IPS DF 6.9 (cell line): ENCODE measurements at regions not wholly inside any gene's neighbourhood (a gene's known extent, or its start where the extent isn't known, plus 50 kb on each side); places are given as distances from the start of the nearest gene placed in this dataset.

Source experiments
- DNase-seq: peaks from one replicate; pipeline ENCODE4 v3.0.0-alpha.2; 2013; ENCODE audit warnings: low read depth, low spot score
- H3K27ac ChIP-seq: one replicate; pipeline ENCODE4 v1.5.1; 2013; ENCODE audit warnings: low read length, control low read depth
- H3K27me3 ChIP-seq: 2 replicates; pipeline ENCODE4 v1.6.1; 2013; ENCODE audit warnings: mild to moderate bottlenecking, low read length; ENCODE audit not compliant: control insufficient read depth, insufficient read depth
- H3K36me3 ChIP-seq: 2 replicates; pipeline ENCODE4 v1.6.1; 2013; ENCODE audit warnings: low read length; ENCODE audit not compliant: control insufficient read depth, insufficient read depth
- H3K4me1 ChIP-seq: 2 replicates; pipeline ENCODE4 v1.6.1; 2013; ENCODE audit warnings: low read length; ENCODE audit not compliant: control insufficient read depth, insufficient read depth
- H3K4me3 ChIP-seq: 2 replicates; pipeline ENCODE4 v1.5.1; 2013; ENCODE audit warnings: mild to moderate bottlenecking, low read length
- H3K9me3 ChIP-seq: 2 replicates; pipeline ENCODE4 v1.6.1; 2013; ENCODE audit warnings: low read length, inconsistent platforms; ENCODE audit not compliant: control insufficient read depth, insufficient read depth
- WGBS: extraction: QIAGEN DNeasy Blood & Tissue Kit; methylation state at CpG from one replicate; pipeline ENCODE4 v1.1.7; 2013; ENCODE audit warnings: mixed read lengths, missing lambda C conversion rate; ENCODE audit not compliant: insufficient read length, insufficient coverage; 5-methylcytosine and 5-hydroxymethylcytosine counted together

DNA sequence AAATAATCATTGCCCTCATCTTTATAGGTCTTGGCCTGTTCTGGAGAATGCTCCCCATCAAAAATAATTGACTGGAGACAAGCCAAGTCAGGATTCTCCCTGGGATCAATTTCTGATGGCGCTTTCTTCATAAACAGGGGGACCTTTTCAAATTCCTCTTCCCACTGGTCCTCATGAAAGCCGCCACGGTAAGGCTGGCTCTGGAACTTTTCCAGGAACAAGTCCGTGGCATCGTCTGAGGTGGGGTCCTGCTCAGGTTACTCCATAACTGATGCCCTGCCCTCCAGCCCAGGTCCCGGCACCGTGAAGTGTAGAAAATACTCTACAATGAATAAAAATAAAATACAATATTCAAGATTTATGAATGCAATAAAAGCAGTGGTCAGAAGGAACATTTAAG is 79.4 kb upstream of the IGFBP3 start:
- H3K4me3 ChIP-seq = no peak overlapping the region
- DNase-seq = no peak
- H3K36me3 ChIP-seq = no peaks in the 10 kb centered on the region
- H3K27me3 ChIP-seq = no peaks in the 10 kb centered on the region
- no CpG with 5 or more reads among the region's 7 CpGs for WGBS
- H3K9me3 ChIP-seq = no peaks in the 10 kb centered on the region; the same call in 1 of the 2 replicates
- H3K27ac ChIP-seq = no peak overlapping the region
- no peaks in the 10 kb centered on the region for H3K4me1 ChIP-seq

DNA sequence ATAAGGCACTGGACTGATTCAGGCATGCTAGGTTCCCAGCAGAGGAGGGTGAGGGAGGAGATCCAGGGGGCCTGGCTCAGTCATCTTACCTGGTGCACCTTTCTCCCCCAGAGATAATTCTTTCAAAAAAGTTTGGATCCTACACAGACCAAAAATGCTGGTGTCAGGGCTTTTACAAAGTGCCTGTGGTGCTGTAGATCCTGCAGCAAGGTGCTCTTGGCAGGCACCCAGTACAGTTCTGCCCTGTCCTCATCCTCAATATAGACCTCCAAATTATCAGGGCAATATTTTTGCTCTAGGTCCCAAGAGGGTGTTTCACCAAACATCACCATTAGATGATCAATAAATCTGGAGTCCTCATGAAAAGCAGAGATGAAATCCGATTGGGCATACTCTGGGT is 78.5 kb upstream of the IGFBP3 start:
- no peak overlapping the region for H3K27ac ChIP-seq
- no peaks in the 10 kb centered on the region; the same call in 1 of the 2 replicates for H3K9me3 ChIP-seq
- H3K36me3 ChIP-seq = no peaks in the 10 kb centered on the region
- no peak for DNase-seq
- H3K27me3 ChIP-seq = no peaks in the 10 kb centered on the region
- WGBS = no CpG with 5 or more reads among the region's 1 CpG
- no peaks in the 10 kb centered on the region for H3K4me1 ChIP-seq
- H3K4me3 ChIP-seq = no peak overlapping the region

DNA sequence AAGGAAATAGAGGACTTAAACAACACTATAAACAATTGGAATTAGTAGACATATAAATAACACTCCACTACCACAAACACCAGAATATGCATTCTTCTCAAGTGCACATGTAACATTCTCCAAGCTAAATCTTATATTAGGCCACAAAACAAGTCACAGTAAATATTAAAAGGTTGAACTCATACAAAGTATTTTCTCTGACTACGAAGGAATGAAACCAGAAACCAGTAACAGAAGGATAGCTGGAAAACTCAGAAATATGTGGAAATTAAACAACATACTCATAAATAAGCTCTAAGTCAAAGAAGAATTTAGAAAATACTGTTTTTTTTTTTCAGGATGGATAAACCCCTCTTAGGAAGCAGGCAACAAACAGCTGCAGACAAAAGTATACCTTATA is 77.4 kb upstream of the IGFBP3 start:
- no peaks in the 10 kb centered on the region for H3K4me1 ChIP-seq
- H3K27ac ChIP-seq = no peak overlapping the region
- DNase-seq = no peak
- H3K27me3 ChIP-seq = no peaks in the 10 kb centered on the region
- no peak overlapping the region for H3K4me3 ChIP-seq
- H3K36me3 ChIP-seq = no peaks in the 10 kb centered on the region
- no CpG with 5 or more reads among the region's 1 CpG for WGBS
- H3K9me3 ChIP-seq = no peaks in the 10 kb centered on the region; the same call in 1 of the 2 replicates

DNA sequence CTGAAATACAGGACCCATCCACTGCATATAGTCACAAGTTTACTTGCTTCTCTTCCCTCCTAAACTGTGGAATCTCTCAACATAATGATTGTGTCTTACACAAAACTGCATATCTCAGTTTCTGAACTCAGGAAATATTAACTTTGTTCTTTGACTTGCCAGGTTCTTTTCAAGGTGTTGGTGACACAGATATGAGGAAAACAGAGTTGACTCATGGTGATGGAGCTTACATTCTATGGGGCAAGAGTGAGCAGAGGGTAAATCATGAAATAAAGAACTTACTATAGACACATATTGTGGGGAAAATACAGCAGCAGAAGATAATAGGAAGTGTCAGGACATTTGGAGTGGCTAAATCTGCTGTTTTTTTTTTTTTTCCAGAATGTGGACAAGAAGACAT is 72.5 kb upstream of the IGFBP3 start:
- no peaks in the 10 kb centered on the region; the same call in 1 of the 2 replicates for H3K9me3 ChIP-seq
- no peak overlapping the region for H3K27ac ChIP-seq
- no peaks in the 10 kb centered on the region for H3K36me3 ChIP-seq
- H3K4me3 ChIP-seq = no peak overlapping the region
- no peaks in the 10 kb centered on the region for H3K27me3 ChIP-seq
- DNase-seq = no peak
- no peaks in the 10 kb centered on the region for H3K4me1 ChIP-seq

DNA sequence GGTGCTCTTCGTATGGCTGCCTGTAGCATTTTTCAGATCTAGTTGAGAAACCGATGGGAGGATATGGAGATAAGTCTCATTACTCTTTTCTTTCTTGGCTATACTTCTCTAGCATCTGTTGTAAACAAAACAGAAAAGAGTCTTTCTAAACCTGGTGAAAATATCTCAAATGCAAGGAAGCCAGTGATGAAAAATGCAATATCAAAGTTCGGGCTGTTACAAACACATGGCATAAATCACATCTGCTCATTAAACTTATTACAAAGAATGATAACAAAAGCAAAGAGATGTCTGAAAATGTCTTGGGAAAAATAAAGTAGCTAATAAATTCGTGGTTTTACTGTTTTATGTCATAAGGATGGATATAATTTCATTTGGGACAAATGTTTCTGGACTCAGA is 71.8 kb upstream of the IGFBP3 start:
- Histone ChIP-seq H3K27me3 (no peaks in the 10 kb centered on the region), H3K9me3 (no peaks in the 10 kb centered on the region; the same call in 1 of the 2 replicates), H3K4me3 (no peak overlapping the region), H3K4me1 (no peaks in the 10 kb centered on the region), H3K36me3 (no peaks in the 10 kb centered on the region), H3K27ac (no peak overlapping the region)
- no CpG with 5 or more reads among the region's 4 CpGs for WGBS
- no peak for DNase-seq

DNA sequence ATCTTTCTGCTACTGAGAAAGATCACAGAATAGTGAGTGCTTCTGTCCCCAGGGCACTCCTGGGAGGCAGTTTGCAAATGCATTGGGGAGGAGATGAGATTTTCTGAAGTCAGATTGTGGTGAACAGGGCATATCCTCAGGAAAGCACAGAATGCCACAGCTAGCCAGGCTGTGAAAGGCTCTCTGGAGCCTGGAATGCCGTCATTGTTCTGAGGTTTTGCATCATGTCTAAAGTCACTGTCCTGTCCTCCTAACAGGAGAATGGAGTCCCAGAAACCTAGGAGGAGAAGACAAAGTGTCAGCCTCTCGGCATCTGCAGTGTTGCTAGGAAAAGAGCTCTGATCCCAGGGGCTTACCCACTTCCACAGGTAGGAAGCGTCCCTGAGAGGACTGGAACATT is 69.2 kb upstream of the IGFBP3 start:
- Histone ChIP-seq H3K27ac (no peak overlapping the region), H3K27me3 (no peaks in the 10 kb centered on the region), H3K4me1 (no peaks in the 10 kb centered on the region), H3K4me3 (no peak overlapping the region), H3K9me3 (no peaks in the 10 kb centered on the region; the same call in 1 of the 2 replicates), H3K36me3 (no peaks in the 10 kb centered on the region)
- no peak for DNase-seq
- no CpG with 5 or more reads among the region's 3 CpGs for WGBS

DNA sequence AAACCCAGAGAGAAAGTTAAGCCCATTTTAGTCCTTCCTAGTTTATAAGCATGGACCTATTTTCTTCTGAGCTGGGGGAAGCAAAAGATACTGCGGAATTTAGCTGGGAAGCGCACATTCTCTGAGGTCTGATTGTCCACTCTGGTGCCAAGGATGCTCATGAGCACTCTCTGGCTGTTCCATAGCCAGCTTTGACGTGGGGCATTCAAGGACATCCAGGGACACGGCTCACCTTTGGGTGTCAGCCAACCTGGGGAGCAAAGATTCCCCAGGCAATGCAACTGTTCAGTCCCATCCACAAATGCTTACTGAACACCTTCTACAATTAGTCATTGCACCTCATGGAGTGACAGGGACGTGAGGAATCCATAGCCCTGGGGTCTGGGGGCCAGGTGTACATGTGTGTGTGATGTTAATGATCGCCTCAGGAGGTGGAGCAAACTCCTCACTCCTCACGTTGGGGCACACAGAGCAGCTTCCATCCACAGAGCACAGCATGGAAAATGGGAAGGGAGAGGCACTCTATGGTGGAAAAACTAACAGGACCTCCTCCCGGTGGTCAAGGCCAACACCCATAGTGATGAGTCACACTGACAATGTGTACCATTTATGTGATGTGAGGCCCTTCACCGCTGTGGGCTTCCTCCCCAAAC is 67.5 kb upstream of the IGFBP3 start:
- Histone ChIP-seq H3K27ac (no peak overlapping the region), H3K9me3 (no peaks in the 10 kb centered on the region), H3K36me3 (no peaks in the 10 kb centered on the region), H3K27me3 (no peaks in the 10 kb centered on the region), H3K4me1 (no peaks in the 10 kb centered on the region), H3K4me3 (no peak overlapping the region)
- DNase-seq = no peak
- WGBS = no CpG with 5 or more reads among the region's 9 CpGs

DNA sequence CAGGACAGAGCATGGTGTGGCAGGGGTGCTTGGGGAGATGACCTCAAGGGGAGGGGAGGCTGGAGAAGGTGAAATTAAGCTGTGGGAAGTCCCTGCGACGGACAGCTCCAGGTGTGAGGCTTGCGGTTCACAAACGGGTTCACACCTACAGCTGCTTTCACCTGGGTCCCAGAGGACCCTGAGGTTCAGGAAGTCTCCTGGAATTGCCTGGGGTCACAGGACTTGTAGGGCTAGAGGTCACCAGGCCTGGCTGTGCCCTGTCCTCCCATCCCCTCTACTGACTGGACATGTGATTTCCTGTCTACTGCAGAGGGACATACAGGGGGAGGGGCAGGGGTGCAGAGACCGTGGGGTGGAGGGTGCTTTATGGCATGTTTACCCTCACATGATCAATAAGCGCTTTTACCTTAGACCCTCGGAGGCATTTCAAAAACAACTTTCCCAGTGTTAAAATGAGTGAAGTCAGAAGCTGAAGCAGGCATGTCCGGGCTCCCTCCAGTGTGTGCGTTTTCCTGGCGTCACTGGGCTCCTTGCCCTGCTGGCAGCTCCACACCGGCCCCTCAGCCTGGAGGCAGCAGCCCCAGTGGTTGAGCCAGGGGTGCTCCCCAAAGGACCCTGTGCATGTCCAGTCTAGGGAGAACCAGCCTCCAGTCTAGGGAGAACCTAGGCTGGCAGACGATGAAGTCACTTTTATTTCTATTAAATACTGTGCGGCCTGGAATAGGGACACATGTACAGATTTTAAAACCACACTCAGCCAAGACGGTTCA is 66.6 kb upstream of the IGFBP3 start:
- Histone ChIP-seq H3K4me1 (no peaks in the 10 kb centered on the region), H3K36me3 (no peaks in the 10 kb centered on the region), H3K27ac (no peak overlapping the region), H3K4me3 (no peak overlapping the region), H3K9me3 (no peaks in the 10 kb centered on the region), H3K27me3 (no peaks in the 10 kb centered on the region)
- DNase-seq = no peak
- no CpG with 5 or more reads among the region's 14 CpGs for WGBS

DNA sequence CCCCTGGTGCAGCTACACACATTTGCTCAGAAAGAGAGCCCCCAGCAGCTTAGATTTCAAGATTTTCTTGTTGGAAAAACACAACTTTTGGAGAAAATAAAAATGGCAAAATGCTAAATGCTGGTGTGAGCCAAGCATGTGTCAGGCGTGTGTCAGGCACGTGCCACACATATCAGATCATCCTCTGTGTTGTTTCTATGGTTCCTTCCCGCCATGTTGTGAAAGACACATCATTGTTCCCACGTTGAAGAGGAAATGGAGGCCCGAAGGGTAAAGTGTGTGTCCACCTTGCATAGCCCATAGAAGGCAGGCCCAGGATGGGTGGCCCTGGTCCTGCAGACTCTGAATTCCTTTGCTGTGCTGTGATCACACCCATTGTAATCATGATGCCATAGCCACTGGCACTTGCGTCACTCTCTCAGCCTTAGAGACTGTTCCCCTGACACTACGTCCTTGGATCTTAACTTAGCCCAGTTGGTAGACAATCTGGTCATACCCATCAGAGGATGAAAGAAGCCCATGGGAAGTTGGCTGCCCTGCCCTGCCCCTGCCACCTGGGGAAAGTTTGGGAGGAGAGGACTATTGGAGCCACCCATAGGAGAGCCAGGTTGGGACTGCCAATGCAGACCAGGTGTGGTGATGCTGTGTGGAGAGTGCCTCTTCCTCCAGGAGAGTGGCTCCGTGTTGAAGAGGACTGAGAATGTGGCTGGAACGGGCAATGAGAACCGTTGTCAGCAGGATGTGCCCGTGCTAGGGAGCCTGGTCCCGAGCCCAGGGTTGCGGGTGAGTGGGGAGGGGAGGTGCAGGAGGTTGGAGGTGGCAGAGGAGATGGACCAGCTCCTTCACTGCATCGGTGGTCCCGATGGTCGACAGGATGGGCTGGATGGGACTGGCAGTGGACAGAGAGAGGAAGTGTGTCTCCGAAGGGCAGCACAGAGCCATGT is 65.6 kb upstream of the IGFBP3 start:
- no peaks in the 10 kb centered on the region for H3K4me1 ChIP-seq
- H3K9me3 ChIP-seq = no peaks in the 10 kb centered on the region
- WGBS = no CpG with 5 or more reads among the region's 17 CpGs
- no peak for DNase-seq
- H3K27me3 ChIP-seq = no peaks in the 10 kb centered on the region
- no peak overlapping the region for H3K27ac ChIP-seq
- H3K36me3 ChIP-seq = no peaks in the 10 kb centered on the region
- no peak overlapping the region for H3K4me3 ChIP-seq

DNA sequence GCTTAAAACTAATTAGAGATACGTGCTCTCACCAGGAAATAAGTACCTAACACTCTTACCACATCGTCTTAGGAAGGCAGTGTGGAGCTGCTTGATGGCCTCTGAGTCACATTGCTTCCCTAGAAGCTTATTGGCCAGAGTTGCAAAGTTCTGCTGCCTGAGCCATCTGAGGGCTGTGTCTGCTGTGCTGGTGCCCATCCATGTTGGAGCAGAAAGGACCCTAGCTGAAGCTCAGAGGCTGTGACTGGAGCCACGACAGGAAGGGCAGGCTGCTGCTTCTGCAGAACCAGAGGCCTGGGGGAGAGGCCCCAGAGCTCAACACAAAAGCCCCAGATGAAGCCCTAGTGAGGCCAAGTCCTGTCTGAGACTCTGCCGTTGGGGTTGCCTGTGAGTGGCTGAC is 64.8 kb upstream of the IGFBP3 start:
- H3K27ac ChIP-seq = no peak overlapping the region
- H3K36me3 ChIP-seq = no peaks in the 10 kb centered on the region
- no peak overlapping the region for H3K4me3 ChIP-seq
- H3K4me1 ChIP-seq = no peaks in the 10 kb centered on the region
- no peak for DNase-seq
- H3K27me3 ChIP-seq = no peaks in the 10 kb centered on the region
- no CpG with 5 or more reads among the region's 4 CpGs for WGBS
- no peaks in the 10 kb centered on the region for H3K9me3 ChIP-seq
